ENCODE measurements at regions not wholly inside any gene's neighbourhood (a gene's known extent, or its start where the extent isn't known, plus 50 kb on each side); places are given as distances from the start of the nearest gene placed in this dataset.

DNA sequence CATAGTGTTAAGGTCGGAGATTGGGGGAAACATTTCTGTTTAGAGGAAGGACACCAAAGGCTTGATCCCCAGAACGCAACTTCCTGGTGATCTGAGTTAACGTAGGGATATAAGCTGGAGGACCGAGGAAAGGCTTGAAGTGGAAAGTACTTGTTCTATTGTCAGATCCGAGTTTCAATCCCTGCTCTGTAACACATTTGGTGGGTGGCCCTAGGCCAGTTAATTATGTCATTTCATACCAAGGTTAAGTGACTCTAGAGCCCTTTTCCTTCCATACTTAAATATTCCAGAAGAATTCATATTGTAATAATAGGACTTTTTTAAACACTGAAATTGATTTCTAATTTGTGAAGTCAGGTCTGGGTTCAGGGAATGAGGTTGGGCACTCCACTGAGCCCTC lies 80.9 kb downstream of the RPLP1 start:
- no peak overlapping the region for H3K4me2 ChIP-seq (ENCODE audit: control insufficient read depth, extremely low read depth, insufficient read depth, low read depth, low read length)
- TF ChIP-seq EZH2 (IDR thresholded peaks at IDR 0.05; ENCODE audit: low read length) (no peak), CTCF (optimal IDR thresholded peaks at IDR 0.05 in 1 of 3, IDR thresholded peaks at IDR 0.05 in 1 of 3, conservative IDR thresholded peaks at IDR 0.05 in 1 of 3; ENCODE audit: extremely low read depth in 1 of 3, insufficient read depth in 2 of 3, low read length in 3 of 3) (no peak)
- no peaks in the 10 kb centered on the region for H3K36me3 ChIP-seq (ENCODE audit: control insufficient read depth in 2 of 2, extremely low read depth in 1 of 2, insufficient read depth in 2 of 2, low read length in 2 of 2)
- peaks cover 18% of the 10 kb centered on the region for H3K27me3 ChIP-seq (ENCODE audit: control insufficient read depth, extremely low read depth, insufficient read depth, low read length)
- H3K4me3 ChIP-seq (ENCODE audit: control insufficient read depth in 2 of 3, extremely low read depth in 1 of 3, insufficient read depth in 2 of 3, low read depth in 1 of 3, low read length in 3 of 3) = no peak overlapping the region
- peaks cover 6% of the 10 kb centered on the region for H3K4me1 ChIP-seq (ENCODE audit: control insufficient read depth, extremely low read depth, insufficient read depth, low read length)
- H3K27ac ChIP-seq (ENCODE audit: control insufficient read depth, insufficient read depth, low read length) = no peak overlapping the region
- FAIRE-seq = no peak
- DNase-seq (ENCODE audit: low read depth, low spot score) = no peak
- no peak overlapping the region for H2AFZ ChIP-seq (ENCODE audit: control insufficient read depth, low read length)
- no peaks in the 10 kb centered on the region for H3K9me3 ChIP-seq (ENCODE audit: control insufficient read depth, low read depth, low read length)
- H3K9me1 ChIP-seq (ENCODE audit: control insufficient read depth, extremely low read depth, insufficient read depth, low read length) = no peaks in the 10 kb centered on the region
- H3K79me2 ChIP-seq (ENCODE audit: control insufficient read depth, insufficient read depth, low read length) = no peaks in the 10 kb centered on the region
- H3K9ac ChIP-seq (ENCODE audit: control insufficient read depth, extremely low read depth, insufficient read depth, low read length) = no peak overlapping the region
- no peaks in the 10 kb centered on the region for H4K20me1 ChIP-seq (ENCODE audit: control insufficient read depth, extremely low read depth, insufficient read depth, low read length)
- dilution Hi-C loops (cut with MboI; ENCODE audit: extremely low pct_ligation_motif_present, low sequenced_read_pairs) = no loop called here

DNA sequence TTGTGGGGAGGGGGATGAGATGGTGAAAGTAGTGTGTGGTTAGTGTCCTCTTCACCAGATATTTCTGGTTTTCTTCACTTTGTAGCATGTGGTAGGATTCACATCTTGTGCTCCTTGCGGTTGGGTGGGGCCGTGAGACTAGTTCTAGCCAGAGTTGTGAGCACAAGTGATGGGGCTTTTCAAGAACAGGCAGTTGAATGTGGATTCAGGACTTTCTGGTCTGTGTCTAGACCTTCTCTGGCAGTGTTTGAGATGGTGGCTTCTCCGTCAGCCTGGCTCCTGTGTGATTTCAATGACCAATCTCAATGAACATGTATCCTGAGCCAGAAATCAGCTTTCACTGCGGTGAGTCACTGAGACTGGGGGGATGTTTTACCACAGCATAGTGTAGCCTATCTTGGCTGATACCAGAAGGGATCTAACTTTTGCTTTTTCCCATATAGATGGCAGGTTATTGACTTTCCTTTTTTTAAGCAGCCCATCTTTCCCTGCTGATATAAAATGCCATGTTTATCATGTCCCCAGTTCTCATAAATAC lies 82.6 kb downstream of the RPLP1 start:
- no peak overlapping the region for H3K4me3 ChIP-seq (ENCODE audit: control insufficient read depth in 2 of 3, extremely low read depth in 1 of 3, insufficient read depth in 2 of 3, low read depth in 1 of 3, low read length in 3 of 3)
- H3K9me3 ChIP-seq (ENCODE audit: control insufficient read depth, low read depth, low read length) = no peaks in the 10 kb centered on the region
- peaks cover 6% of the 10 kb centered on the region for H3K4me1 ChIP-seq (ENCODE audit: control insufficient read depth, extremely low read depth, insufficient read depth, low read length)
- peaks cover 18% of the 10 kb centered on the region for H3K27me3 ChIP-seq (ENCODE audit: control insufficient read depth, extremely low read depth, insufficient read depth, low read length)
- TF ChIP-seq CTCF (optimal IDR thresholded peaks at IDR 0.05 in 1 of 3, IDR thresholded peaks at IDR 0.05 in 1 of 3, conservative IDR thresholded peaks at IDR 0.05 in 1 of 3; ENCODE audit: extremely low read depth in 1 of 3, insufficient read depth in 2 of 3, low read length in 3 of 3) (no peak), EZH2 (IDR thresholded peaks at IDR 0.05; ENCODE audit: low read length) (no peak)
- H3K9me1 ChIP-seq (ENCODE audit: control insufficient read depth, extremely low read depth, insufficient read depth, low read length) = no peaks in the 10 kb centered on the region
- no peak overlapping the region for H3K9ac ChIP-seq (ENCODE audit: control insufficient read depth, extremely low read depth, insufficient read depth, low read length)
- H3K4me2 ChIP-seq (ENCODE audit: control insufficient read depth, extremely low read depth, insufficient read depth, low read depth, low read length) = no peak overlapping the region
- H4K20me1 ChIP-seq (ENCODE audit: control insufficient read depth, extremely low read depth, insufficient read depth, low read length) = no peaks in the 10 kb centered on the region
- no peak overlapping the region for H3K27ac ChIP-seq (ENCODE audit: control insufficient read depth, insufficient read depth, low read length)
- H3K36me3 ChIP-seq (ENCODE audit: control insufficient read depth in 2 of 2, extremely low read depth in 1 of 2, insufficient read depth in 2 of 2, low read length in 2 of 2) = no peaks in the 10 kb centered on the region
- no peak for FAIRE-seq
- DNase-seq (ENCODE audit: low read depth, low spot score) = no peak
- dilution Hi-C loops (cut with MboI; ENCODE audit: extremely low pct_ligation_motif_present, low sequenced_read_pairs) = no loop called here
- no peaks in the 10 kb centered on the region for H3K79me2 ChIP-seq (ENCODE audit: control insufficient read depth, insufficient read depth, low read length)
- no peak overlapping the region for H2AFZ ChIP-seq (ENCODE audit: control insufficient read depth, low read length)

Data from keratinocyte (primary cell).